Adipocyte (in vitro differentiated cells): ENCODE measurements at regions not wholly inside any gene's neighbourhood (a gene's known extent, or its start where the extent isn't known, plus 50 kb on each side); places are given as distances from the start of the nearest gene placed in this dataset.
A peak's percentile ranks its signal among the peaks of the same experiment; 100 is the strongest.

Experiments
- DNase-seq: peaks from one replicate; pipeline ENCODE4 v3.0.0-alpha.2; 2015; ENCODE audit warnings: low read depth
- H3K27me3 ChIP-seq: replicated peaks from 2 replicates; pipeline ENCODE4 v1.7.0; 2013; ENCODE audit warnings: mild to moderate bottlenecking, low read length, moderate library complexity; ENCODE audit not compliant: control insufficient read depth, insufficient read depth
- H3K36me3 ChIP-seq: 2 replicates; pipeline ENCODE4 v1.7.0; 2013; ENCODE audit warnings: low read length, mild to moderate bottlenecking, moderate library complexity; ENCODE audit not compliant: control insufficient read depth, insufficient read depth, severe bottlenecking
- H3K4me1 ChIP-seq: 2 replicates; pipeline ENCODE4 v1.7.0; 2013; ENCODE audit warnings: mild to moderate bottlenecking, low read length, moderate library complexity; ENCODE audit not compliant: control insufficient read depth, insufficient read depth
- H3K4me3 ChIP-seq: 2 replicates; pipeline ENCODE4 v1.7.0; 2013; ENCODE audit warnings: mild to moderate bottlenecking, low read length, moderate library complexity
- H3K9ac ChIP-seq: 2 replicates; pipeline ENCODE4 v1.7.0; 2013; ENCODE audit warnings: mild to moderate bottlenecking, low read length, moderate library complexity
- H3K9me3 ChIP-seq: 2 replicates; pipeline ENCODE4 v1.7.0; 2013; ENCODE audit warnings: mild to moderate bottlenecking, low read length, moderate library complexity; ENCODE audit not compliant: control insufficient read depth

GRCh38 chr6:137692308-137692707 is 174.8 kb upstream of the TNFAIP3 start:
- H3K4me1 ChIP-seq = peaks cover 2% of the 10 kb centered on the region
- no peaks in the 10 kb centered on the region for H3K9me3 ChIP-seq
- H3K4me3 ChIP-seq = no peak overlapping the region
- H3K36me3 ChIP-seq = no peaks in the 10 kb centered on the region
- no peak overlapping the region for H3K9ac ChIP-seq
- H3K27me3 ChIP-seq = no peaks in the 10 kb centered on the region
- no peak for DNase-seq

GRCh38 chr6:137692806-137693205 is 174.3 kb upstream of the TNFAIP3 start:
- Histone ChIP-seq H3K36me3 (no peaks in the 10 kb centered on the region), H3K27me3 (no peaks in the 10 kb centered on the region), H3K9ac (no peak overlapping the region), H3K4me3 (no peak overlapping the region), H3K4me1 (peaks cover 6% of the 10 kb centered on the region), H3K9me3 (no peaks in the 10 kb centered on the region)
- no peak for DNase-seq

- H3K4me3 ChIP-seq = no peak overlapping the region
- H3K4me1 ChIP-seq = peaks cover 6% of the 10 kb centered on the region
- H3K9ac ChIP-seq = no peak overlapping the region
- no peaks in the 10 kb centered on the region for H3K27me3 ChIP-seq
- no peaks in the 10 kb centered on the region for H3K36me3 ChIP-seq
- no peak for DNase-seq
- H3K9me3 ChIP-seq = no peaks in the 10 kb centered on the region
Observed at GRCh38 chr6:137693711-137694110, 173.3 kb upstream of the TNFAIP3 start.

- no peaks in the 10 kb centered on the region for H3K36me3 ChIP-seq
- H3K27me3 ChIP-seq = no peaks in the 10 kb centered on the region
- H3K9ac ChIP-seq = no peak overlapping the region
Observed at GRCh38 chr6:137696765-137697164, 170.3 kb upstream of the TNFAIP3 start.

GRCh38 chr6:137697267-137697938 is 169.7 kb upstream of the TNFAIP3 start:
- DNase-seq = peak; percentile 22
- Histone ChIP-seq H3K4me1 (peaks cover 31% of the 10 kb centered on the region), H3K27me3 (no peaks in the 10 kb centered on the region), H3K9me3 (no peaks in the 10 kb centered on the region), H3K9ac (no peak overlapping the region), H3K4me3 (no peak overlapping the region), H3K36me3 (no peaks in the 10 kb centered on the region)

More at GRCh38 chr6:137696765-137697164, 170.3 kb upstream of the TNFAIP3 start:
- Histone ChIP-seq H3K9me3 (no peaks in the 10 kb centered on the region), H3K4me3 (no peak overlapping the region), H3K4me1 (peaks cover 31% of the 10 kb centered on the region)
- DNase-seq = no peak

GRCh38 chr6:137698636-137699030 is 168.4 kb upstream of the TNFAIP3 start:
- Histone ChIP-seq H3K27me3 (no peaks in the 10 kb centered on the region), H3K36me3 (no peaks in the 10 kb centered on the region), H3K9me3 (no peaks in the 10 kb centered on the region), H3K4me1 (peaks cover 31% of the 10 kb centered on the region), H3K4me3 (no peak overlapping the region), H3K9ac (no peak overlapping the region)
- no peak for DNase-seq

- Histone ChIP-seq H3K27me3 (no peaks in the 10 kb centered on the region), H3K4me1 (peaks cover 31% of the 10 kb centered on the region), H3K9me3 (no peaks in the 10 kb centered on the region), H3K4me3 (no peak overlapping the region), H3K9ac (no peak overlapping the region), H3K36me3 (no peaks in the 10 kb centered on the region)
- no peak for DNase-seq
Observed at GRCh38 chr6:137699031-137699683, 167.9 kb upstream of the TNFAIP3 start.

- H3K27me3 ChIP-seq = no peaks in the 10 kb centered on the region
- DNase-seq = no peak
- H3K4me3 ChIP-seq = no peak overlapping the region
- H3K9me3 ChIP-seq = no peaks in the 10 kb centered on the region
- no peaks in the 10 kb centered on the region for H3K36me3 ChIP-seq
- H3K4me1 ChIP-seq = peaks cover 31% of the 10 kb centered on the region
- no peak overlapping the region for H3K9ac ChIP-seq
Observed at GRCh38 chr6:137700161-137700560, 166.9 kb upstream of the TNFAIP3 start.

GRCh38 chr6:137700751-137701477 is 166.1 kb upstream of the TNFAIP3 start:
- Histone ChIP-seq H3K9me3 (no peaks in the 10 kb centered on the region), H3K36me3 (no peaks in the 10 kb centered on the region), H3K4me3 (peak overlapping the region; percentile 2), H3K27me3 (no peaks in the 10 kb centered on the region), H3K9ac (no peak overlapping the region), H3K4me1 (peaks cover 36% of the 10 kb centered on the region)
- no peak for DNase-seq

- Histone ChIP-seq H3K27me3 (no peaks in the 10 kb centered on the region), H3K4me1 (peaks cover 37% of the 10 kb centered on the region), H3K9me3 (no peaks in the 10 kb centered on the region), H3K4me3 (no peak overlapping the region), H3K9ac (no peak overlapping the region), H3K36me3 (no peaks in the 10 kb centered on the region)
- no peak for DNase-seq
Observed at GRCh38 chr6:137701942-137702341, 165.1 kb upstream of the TNFAIP3 start.

GRCh38 chr6:137702791-137703424 is 164.2 kb upstream of the TNFAIP3 start:
- DNase-seq = no peak
- H3K9me3 ChIP-seq = no peaks in the 10 kb centered on the region
- no peak overlapping the region for H3K9ac ChIP-seq
- H3K27me3 ChIP-seq = no peaks in the 10 kb centered on the region
- no peaks in the 10 kb centered on the region for H3K36me3 ChIP-seq
- peaks cover 35% of the 10 kb centered on the region for H3K4me1 ChIP-seq
- H3K4me3 ChIP-seq = no peak overlapping the region
